Hepatocyte (in vitro differentiated cells): ENCODE measurements at regions not wholly inside any gene's neighbourhood (a gene's known extent, or its start where the extent isn't known, plus 50 kb on each side); places are given as distances from the start of the nearest gene placed in this dataset.

Source experiments
- DNase-seq: peaks from one replicate; pipeline ENCODE4 v3.0.0-alpha.2; 2016; ENCODE audit warnings: low spot score
- H2AFZ ChIP-seq: fragments of 200-600 bp; sonication (generic); 2 replicates; pipeline ENCODE4 v1.6.0; 2016; ENCODE audit warnings: antibody characterized with exemption, mild to moderate bottlenecking
- H3K27ac ChIP-seq: fragments of 200-600 bp; sonication (generic); 2 replicates; pipeline ENCODE4 v1.5.1; 2016; ENCODE audit warnings: mild to moderate bottlenecking
- H3K27me3 ChIP-seq: fragments of 200-600 bp; sonication (generic); 2 replicates; pipeline ENCODE4 v1.6.1; 2016
- H3K36me3 ChIP-seq: fragments of 200-600 bp; sonication (generic); replicated peaks from 2 replicates; pipeline ENCODE4 v1.5.1; 2016; ENCODE audit warnings: low read depth; ENCODE audit not compliant: insufficient read depth
- H3K4me1 ChIP-seq: fragments of 200-600 bp; sonication (generic); 2 replicates; pipeline ENCODE4 v1.5.1; 2016; ENCODE audit warnings: mild to moderate bottlenecking, moderate library complexity; ENCODE audit not compliant: insufficient read depth
- H3K4me2 ChIP-seq: fragments of 200-600 bp; sonication (generic); 2 replicates; pipeline ENCODE4 v1.6.0; 2016
- H3K4me3 ChIP-seq: fragments of 200-600 bp; sonication (generic); 2 replicates; pipeline ENCODE4 v1.5.1; 2016; ENCODE audit warnings: mild to moderate bottlenecking
- H3K79me2 ChIP-seq: fragments of 200-600 bp; sonication (generic); 2 replicates; pipeline ENCODE4 v1.6.0; 2017; ENCODE audit warnings: mild to moderate bottlenecking
- H3K9me2 ChIP-seq: fragments of 200-600 bp; sonication (generic); replicated peaks from 2 replicates; pipeline ENCODE4 v1.6.0; 2017; ENCODE audit warnings: mild to moderate bottlenecking; ENCODE audit not compliant: insufficient read depth
- H3K9me3 ChIP-seq: fragments of 200-600 bp; sonication (generic); 2 replicates; pipeline ENCODE4 v1.5.1; 2016; ENCODE audit warnings: low read depth, mild to moderate bottlenecking
- H4K20me1 ChIP-seq: fragments of 200-600 bp; sonication (generic); 2 replicates; pipeline ENCODE4 v1.6.0; 2016; ENCODE audit warnings: mild to moderate bottlenecking; ENCODE audit not compliant: insufficient read depth, poor library complexity, severe bottlenecking
- CTCF ChIP-seq: fragments of 200-600 bp; sonication (generic); IDR thresholded peaks from 2 replicates; pipeline ENCODE4 v1.5.1; 2016; ENCODE audit warnings: antibody characterized with exemption, mild to moderate bottlenecking; ENCODE audit not compliant: poor library complexity
- EZH2 ChIP-seq: fragments of 200-600 bp; sonication (generic); IDR thresholded peaks from 2 replicates; pipeline ENCODE4 v1.6.1; 2016; ENCODE audit warnings: antibody characterized with exemption, mild to moderate bottlenecking, borderline replicate concordance
- EZH2phosphoT487 ChIP-seq: fragments of 200-600 bp; sonication (generic); IDR thresholded peaks from one replicate; pipeline ENCODE4 v1.6.1; 2018; ENCODE audit warnings: antibody characterized with exemption, mild to moderate bottlenecking, low read depth, moderate library complexity; ENCODE audit not compliant: unreplicated experiment, severe bottlenecking
- WGBS: methylation state at CpG from one replicate; pipeline ENCODE4 v1.1.6; 2016; ENCODE audit warnings: low lambda C conversion rate; ENCODE audit errors: missing lambda C conversion rate; 5-methylcytosine and 5-hydroxymethylcytosine counted together

- Histone ChIP-seq H3K4me1 (peaks cover 24% of the 10 kb centered on the region), H3K27me3 (no peaks in the 10 kb centered on the region), H4K20me1 (no peaks in the 10 kb centered on the region), H2AFZ (no peak overlapping the region), H3K9me2 (no peaks in the 10 kb centered on the region), H3K27ac (no peak overlapping the region), H3K79me2 (no peaks in the 10 kb centered on the region), H3K9me3 (no peaks in the 10 kb centered on the region), H3K4me2 (no peak overlapping the region), H3K36me3 (no peaks in the 10 kb centered on the region), H3K4me3 (no peak overlapping the region)
- no peak for DNase-seq
- 86% methylated on average over 3 of the region's 3 CpGs for WGBS
- TF ChIP-seq EZH2 (no peak), EZH2phosphoT487 (no peak), CTCF (no peak)
These were observed 231.8 kb downstream of the SAMD5 start for GRCh38 chr6:147740326-147740725.

GRCh38 chr6:147740916-147741315, 232.4 kb downstream of the SAMD5 start:
- Histone ChIP-seq H4K20me1 (no peaks in the 10 kb centered on the region), H3K79me2 (no peaks in the 10 kb centered on the region), H3K4me1 (peaks cover 24% of the 10 kb centered on the region), H3K4me2 (no peak overlapping the region), H3K9me3 (no peaks in the 10 kb centered on the region), H3K4me3 (no peak overlapping the region), H3K36me3 (no peaks in the 10 kb centered on the region), H3K27ac (no peak overlapping the region), H3K27me3 (no peaks in the 10 kb centered on the region), H3K9me2 (no peaks in the 10 kb centered on the region), H2AFZ (no peak overlapping the region)
- no peak for DNase-seq
- TF ChIP-seq CTCF (no peak), EZH2 (no peak)
- WGBS, result 59% methylated on average over 3 of the region's 3 CpGs

- DNase-seq, result no peak
- no peaks in the 10 kb centered on the region for H3K9me3 ChIP-seq
- H3K79me2 ChIP-seq, result no peaks in the 10 kb centered on the region
- H3K27me3 ChIP-seq, result no peaks in the 10 kb centered on the region
- no peaks in the 10 kb centered on the region for H3K36me3 ChIP-seq
- WGBS, result 80% methylated on average over 9 of the region's 9 CpGs
- no peak overlapping the region for H2AFZ ChIP-seq
- no peak overlapping the region for H3K4me2 ChIP-seq
- H3K9me2 ChIP-seq, result no peaks in the 10 kb centered on the region
- no peak overlapping the region for H3K27ac ChIP-seq
- TF ChIP-seq CTCF (no peak), EZH2 (no peak), EZH2phosphoT487 (no peak)
- H3K4me1 ChIP-seq, result peaks cover 24% of the 10 kb centered on the region
- H3K4me3 ChIP-seq, result no peak overlapping the region
- no peaks in the 10 kb centered on the region for H4K20me1 ChIP-seq
These were observed 232.9 kb downstream of the SAMD5 start for GRCh38 chr6:147741389-147741788.

GRCh38 chr6:147742440-147742839, 233.9 kb downstream of the SAMD5 start:
- H3K4me3 ChIP-seq, result no peak overlapping the region
- DNase-seq, result peak; percentile 18
- H3K27me3 ChIP-seq, result no peaks in the 10 kb centered on the region
- H3K9me2 ChIP-seq, result no peaks in the 10 kb centered on the region
- no peak overlapping the region for H3K4me2 ChIP-seq
- no peaks in the 10 kb centered on the region for H3K36me3 ChIP-seq
- H3K4me1 ChIP-seq, result peaks cover 24% of the 10 kb centered on the region
- no peak overlapping the region for H3K27ac ChIP-seq
- WGBS, result 82% methylated on average over 3 of the region's 3 CpGs
- H2AFZ ChIP-seq, result no peak overlapping the region
- no peaks in the 10 kb centered on the region for H3K9me3 ChIP-seq
- H3K79me2 ChIP-seq, result no peaks in the 10 kb centered on the region
- H4K20me1 ChIP-seq, result no peaks in the 10 kb centered on the region
- no peak for TF ChIP-seq EZH2
- peak; percentile 31 for TF ChIP-seq CTCF
